ENCODE measurements at regions not wholly inside any gene's neighbourhood (a gene's known extent, or its start where the extent isn't known, plus 50 kb on each side); places are given as distances from the start of the nearest gene placed in this dataset.

GRCh38 chr2:177320596-177320995 is 56.1 kb upstream of the NFE2L2 start:
- Histone ChIP-seq H3K4me2 (ENCODE audit: low read length) (no peak overlapping the region), H3F3A (ENCODE audit: low read length, unreplicated experiment) (no peaks in the 10 kb centered on the region), H2AFZ (ENCODE audit: low read length) (no peak overlapping the region), H3K9me3 (ENCODE audit: low read length) (no peaks in the 10 kb centered on the region), H3K4me1 (ENCODE audit: insufficient read depth, low read length) (0 out of 2 replicates have a peak, but pooled peaks cover 4% of the 10 kb centered on the region), H3K27ac (ENCODE audit: low read length) (no peak overlapping the region), H3K9me2 (replicated peaks; ENCODE audit: low read length) (no peaks in the 10 kb centered on the region), H3K9ac (ENCODE audit: low read length) (no peak overlapping the region), H3K79me2 (ENCODE audit: low read length) (no peaks in the 10 kb centered on the region), H3K36me3 (ENCODE audit: low read depth, low read length) (no peaks in the 10 kb centered on the region), H3K27me3 (ENCODE audit: low read length) (no peaks in the 10 kb centered on the region), H4K20me1 (ENCODE audit: low read length) (no peaks in the 10 kb centered on the region), H3K4me3 (ENCODE audit: low read length) (no peak overlapping the region)
- ChIA-PET POLR2A (ENCODE audit: unreplicated experiment) (no interaction called here), CTCF (no interaction called here)
- no TSS peak for BruUV-seq (replicated peaks)
- no peak for DNase-seq
- no peak for ATAC-seq
- intact Hi-C loops (cut with micrococcal nuclease) = no loop called here
- TF ChIP-seq CTCF (conservative IDR thresholded peaks at IDR 0.05; ENCODE audit: low read depth, low read length) (no peak), EZH2 (IDR thresholded peaks at IDR 0.05; ENCODE audit: low read length, unreplicated experiment) (no peak), EZH2phosphoT487 (IDR thresholded peaks at IDR 0.05; ENCODE audit: borderline replicate concordance, low read length) (no peak)

- Histone ChIP-seq H3K36me3 (ENCODE audit: low read depth, low read length) (no peaks in the 10 kb centered on the region), H3K4me2 (ENCODE audit: low read length) (no peak overlapping the region), H3K79me2 (ENCODE audit: low read length) (no peaks in the 10 kb centered on the region), H3K9me3 (ENCODE audit: low read length) (no peaks in the 10 kb centered on the region), H3K4me1 (ENCODE audit: insufficient read depth, low read length) (0 out of 2 replicates have a peak, but pooled peaks cover 4% of the 10 kb centered on the region), H3K9ac (ENCODE audit: low read length) (no peak overlapping the region), H3K27me3 (ENCODE audit: low read length) (no peaks in the 10 kb centered on the region), H3K4me3 (ENCODE audit: low read length) (no peak overlapping the region), H3F3A (ENCODE audit: low read length, unreplicated experiment) (no peaks in the 10 kb centered on the region), H2AFZ (ENCODE audit: low read length) (no peak overlapping the region), H3K27ac (ENCODE audit: low read length) (no peak overlapping the region), H3K9me2 (replicated peaks; ENCODE audit: low read length) (no peaks in the 10 kb centered on the region), H4K20me1 (ENCODE audit: low read length) (no peaks in the 10 kb centered on the region)
- no peak for ATAC-seq
- BruUV-seq (replicated peaks) = no TSS peak
- ChIA-PET POLR2A (ENCODE audit: unreplicated experiment) (no interaction called here), CTCF (no interaction called here)
- intact Hi-C loops (cut with micrococcal nuclease) = no loop called here
- no peak for TF ChIP-seq EZH2phosphoT487 (IDR thresholded peaks at IDR 0.05; ENCODE audit: borderline replicate concordance, low read length)
- no peak for TF ChIP-seq CTCF (conservative IDR thresholded peaks at IDR 0.05; ENCODE audit: low read depth, low read length)
- no peak for TF ChIP-seq EZH2 (IDR thresholded peaks at IDR 0.05; ENCODE audit: low read length, unreplicated experiment)
- DNase-seq = no peak
Measured at GRCh38 chr2:177322801-177323261, 58.3 kb upstream of the NFE2L2 start.

GRCh38 chr2:177324797-177325196 is 60.3 kb upstream of the NFE2L2 start:
- intact Hi-C loops (cut with micrococcal nuclease) = loop anchor here (1.0 kb wide), 1 partner anchor 10 kb away; no protein-coding TSS in a partner anchor
- ChIA-PET POLR2A (ENCODE audit: unreplicated experiment) (no interaction called here), CTCF (no interaction called here)
- Histone ChIP-seq H3K4me1 (ENCODE audit: insufficient read depth, low read length) (0 out of 2 replicates have a peak, but pooled peaks cover 4% of the 10 kb centered on the region), H3K27me3 (ENCODE audit: low read length) (no peaks in the 10 kb centered on the region), H3F3A (ENCODE audit: low read length, unreplicated experiment) (no peaks in the 10 kb centered on the region), H3K36me3 (ENCODE audit: low read depth, low read length) (no peaks in the 10 kb centered on the region), H3K4me3 (ENCODE audit: low read length) (no peak overlapping the region), H2AFZ (ENCODE audit: low read length) (no peak overlapping the region), H3K27ac (ENCODE audit: low read length) (no peak overlapping the region), H4K20me1 (ENCODE audit: low read length) (no peaks in the 10 kb centered on the region), H3K9me3 (ENCODE audit: low read length) (no peaks in the 10 kb centered on the region), H3K4me2 (ENCODE audit: low read length) (no peak overlapping the region), H3K9me2 (replicated peaks; ENCODE audit: low read length) (no peaks in the 10 kb centered on the region), H3K9ac (ENCODE audit: low read length) (no peak overlapping the region), H3K79me2 (ENCODE audit: low read length) (no peaks in the 10 kb centered on the region)
- no peak for TF ChIP-seq CTCF (conservative IDR thresholded peaks at IDR 0.05; ENCODE audit: low read depth, low read length)
- no peak for TF ChIP-seq EZH2 (IDR thresholded peaks at IDR 0.05; ENCODE audit: low read length, unreplicated experiment)
- no peak for TF ChIP-seq EZH2phosphoT487 (IDR thresholded peaks at IDR 0.05; ENCODE audit: borderline replicate concordance, low read length)
- DNase-seq = peak; percentile 36
- ATAC-seq = peak; percentile 93
- no TSS peak for BruUV-seq (replicated peaks)
